Pancreas (tissue), 10 donors: ENCODE measurements at regions not wholly inside any gene's neighbourhood (a gene's known extent, or its start where the extent isn't known, plus 50 kb on each side); places are given as distances from the start of the nearest gene placed in this dataset.
"Not testable (repeated sequence)": the region's sequence is repeated elsewhere in the genome, so short reads cannot be mapped to it uniquely, and the experiment has no call there.

ENCODE experiments used
- ATAC-seq, 4 donors: fragments of 200-7000 bp; cut with Tn5 transposase; one replicate each; pipeline versions ENCODE4 v1.8.0 to v1.9.1; 2020; ENCODE audit warnings: mild to moderate bottlenecking in 4 of 4, moderate library complexity in 4 of 4
- DNase-seq, 6 donors: peaks; one replicate each; pipeline ENCODE4 v3.0.0-alpha.2; 2020
- FAIRE-seq: peaks from 2 replicates; lab custom pipeline; 2012; peaks lifted over from hg19 to GRCh38; lab: Jason Lieb, UNC
- H3K27ac ChIP-seq, 4 donors: fragments of 200-600 bp; sonication (generic); 1 replicate in 3 of 4; 2 replicates in 1 of 4; pipeline versions ENCODE4 v1.5.0 to v1.8.0; 2020
- H3K27me3 ChIP-seq, 4 donors: fragments of 200-600 bp; one replicate each; pipeline ENCODE4 v1.8.0; 2021
- H3K36me3 ChIP-seq, 3 donors: fragments of 200-600 bp; sonication (generic) in 1 of 3; one replicate each; pipeline versions ENCODE4 v1.5.0 to v1.8.0; 2020 to 2021
- H3K4me1 ChIP-seq, 3 donors: fragments of 200-600 bp; one replicate each; pipeline ENCODE4 v1.8.0; 2021
- H3K4me3 ChIP-seq, 4 donors: fragments of 200-600 bp; sonication (generic) in 2 of 4; one replicate each; pipeline versions ENCODE4 v1.5.0 to v1.8.0; 2020 to 2021
- H3K9me3 ChIP-seq, 4 donors: fragments of 200-600 bp; one replicate each; pipeline ENCODE4 v1.8.0; 2021
- WGBS, 2 donors: extraction: QIAGEN DNeasy Blood & Tissue Kit; methylation state at CpG; one replicate each; pipeline ENCODE4 v1.1.7; 2013; 5-methylcytosine and 5-hydroxymethylcytosine counted together
- intact Hi-C, 3 donors: fragments of 100-400 bp; cut with DNase I; formaldehyde crosslinking; loops; one replicate each; pipeline versions ENCODE4 v1.11.1 to v1.14.2; 2022
- TF ChIP-seq, protein P1 (sequence below), 4 donors: fragments of 200-600 bp; sonication (generic) in 3 of 4; IDR thresholded peaks; one replicate each; pipeline versions ENCODE4 v1.5.0 to v1.8.0; 2021; ENCODE audit warnings: antibody characterized with exemption in 4 of 4
- donor health status: healthy with polysubstance abuse.
- donor health status: DM: no; HTN: no; CAD: no; lungs with moderate emphysema.
- donor health status: DM: no; HTN: no; CAD: no.
- donor health status: control.
- donor health status: control.
- donor health status: Bipolar disorder and iron deficiency.
- donor health status: DM: yes; HTN: yes; CAD: no.
- donor health status: DM: no; HTN: no; CAD: no.
- donor health status: DM: no; HTN: no; CAD: no.
- donor health status: DM: yes; HTN: yes; CAD: no.

DNA sequence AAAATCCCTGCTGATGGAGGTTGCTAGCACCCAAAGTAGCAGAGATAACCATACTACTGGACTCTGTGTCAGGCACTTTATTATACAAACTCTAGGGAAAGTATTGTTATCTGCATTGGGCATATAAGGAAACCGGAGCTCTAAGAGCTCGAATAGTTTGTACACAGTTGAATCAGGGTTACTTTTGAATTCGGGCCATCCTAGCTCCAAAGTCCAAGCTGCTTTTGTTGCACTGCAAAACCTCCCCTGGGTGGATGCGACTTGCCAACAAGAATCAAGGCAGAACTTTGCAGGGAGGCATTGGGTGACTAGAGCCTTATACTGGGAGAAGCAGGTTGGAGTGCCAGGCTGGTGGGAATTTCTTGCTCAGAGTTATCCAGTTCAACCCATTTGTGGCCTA, 435.1 kb downstream of the SPATA31D1 start:
- WGBS, 2 donors: 53 to 64% methylated on average over 4 of the region's 4 CpGs
- intact Hi-C loops: no loop called here
- H3K27ac ChIP-seq: no peak overlapping the region

DNA sequence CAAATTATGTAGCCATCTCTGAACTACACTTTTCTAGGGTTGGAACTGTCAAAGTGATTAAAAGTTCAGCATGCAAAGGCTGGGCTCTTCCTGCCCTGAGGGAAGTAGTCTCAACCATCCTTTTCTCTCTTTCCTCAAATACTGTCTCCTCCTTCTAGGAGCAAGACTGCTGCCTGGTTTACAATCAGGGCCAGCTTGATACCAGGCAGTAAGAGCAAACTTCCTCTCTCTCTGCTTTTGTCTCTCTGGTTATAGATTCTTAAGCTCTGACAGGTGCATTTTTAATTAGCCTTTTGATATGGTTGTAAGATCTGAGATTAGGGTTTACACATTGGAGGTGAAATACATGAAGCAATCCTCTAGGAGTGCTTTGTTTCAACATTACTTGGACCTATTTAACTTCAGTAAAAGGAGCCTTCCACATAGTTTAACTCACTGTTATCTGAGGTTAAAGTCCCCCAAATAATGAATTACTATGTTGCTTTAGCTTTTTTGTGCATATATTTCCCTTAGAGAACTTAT, 436.1 kb downstream of the SPATA31D1 start:
- Histone ChIP-seq H3K4me3 (no peak overlapping the region), H3K36me3 (no peaks in the 10 kb centered on the region), H3K9me3 (no peaks in the 10 kb centered on the region), H3K27me3 (no peaks in the 10 kb centered on the region), H3K4me1 (no peaks in the 10 kb centered on the region), H3K27ac (no peak overlapping the region)
- ATAC-seq: no peak
- intact Hi-C loops: no loop called here
- FAIRE-seq: no peak
- TF ChIP-seq, protein P1, sequence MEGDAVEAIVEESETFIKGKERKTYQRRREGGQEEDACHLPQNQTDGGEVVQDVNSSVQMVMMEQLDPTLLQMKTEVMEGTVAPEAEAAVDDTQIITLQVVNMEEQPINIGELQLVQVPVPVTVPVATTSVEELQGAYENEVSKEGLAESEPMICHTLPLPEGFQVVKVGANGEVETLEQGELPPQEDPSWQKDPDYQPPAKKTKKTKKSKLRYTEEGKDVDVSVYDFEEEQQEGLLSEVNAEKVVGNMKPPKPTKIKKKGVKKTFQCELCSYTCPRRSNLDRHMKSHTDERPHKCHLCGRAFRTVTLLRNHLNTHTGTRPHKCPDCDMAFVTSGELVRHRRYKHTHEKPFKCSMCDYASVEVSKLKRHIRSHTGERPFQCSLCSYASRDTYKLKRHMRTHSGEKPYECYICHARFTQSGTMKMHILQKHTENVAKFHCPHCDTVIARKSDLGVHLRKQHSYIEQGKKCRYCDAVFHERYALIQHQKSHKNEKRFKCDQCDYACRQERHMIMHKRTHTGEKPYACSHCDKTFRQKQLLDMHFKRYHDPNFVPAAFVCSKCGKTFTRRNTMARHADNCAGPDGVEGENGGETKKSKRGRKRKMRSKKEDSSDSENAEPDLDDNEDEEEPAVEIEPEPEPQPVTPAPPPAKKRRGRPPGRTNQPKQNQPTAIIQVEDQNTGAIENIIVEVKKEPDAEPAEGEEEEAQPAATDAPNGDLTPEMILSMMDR (IDR thresholded peaks at IDR 0.05): no peak
- no peak for DNase-seq

More for the DNA sequence above, 435.1 kb downstream of the SPATA31D1 start:
- Histone ChIP-seq H3K4me3 (no peak overlapping the region), H3K36me3 (no peaks in the 10 kb centered on the region), H3K4me1 (no peaks in the 10 kb centered on the region), H3K9me3 (no peaks in the 10 kb centered on the region), H3K27me3 (no peaks in the 10 kb centered on the region)
- TF ChIP-seq, protein P1 (IDR thresholded peaks at IDR 0.05): no peak
- no peak for DNase-seq
- no peak for ATAC-seq
- no peak for FAIRE-seq

DNA sequence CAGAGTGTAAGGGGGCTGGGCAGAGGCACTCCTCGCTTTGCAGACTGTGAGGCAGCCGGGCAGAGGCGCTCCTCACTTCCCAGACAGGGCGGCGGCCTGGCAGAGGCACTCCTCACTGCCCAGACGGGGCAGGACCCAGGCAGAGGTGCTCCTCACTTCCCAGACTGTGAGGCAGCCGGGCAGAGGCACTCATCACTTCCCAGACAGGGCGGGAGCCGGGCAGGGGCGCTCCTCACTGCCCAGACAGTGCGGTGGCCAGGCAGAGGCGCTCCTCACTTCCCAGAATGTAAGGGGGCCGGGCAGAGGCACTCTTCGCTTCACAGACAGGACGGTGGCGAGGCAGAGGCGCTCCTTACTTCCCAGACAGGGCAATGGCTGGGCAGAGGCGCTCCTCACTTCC, 442.5 kb downstream of the SPATA31D1 start:
- Histone ChIP-seq H3K36me3 (no peaks in the 10 kb centered on the region), H3K27me3 (no peaks in the 10 kb centered on the region), H3K27ac (no peak overlapping the region), H3K4me1 (no peaks in the 10 kb centered on the region), H3K4me3 (no peak overlapping the region), H3K9me3 (no peaks in the 10 kb centered on the region)
- DNase-seq: peak in 2 of 6 donors; percentile 22 to 43
- WGBS, 2 donors: 81 to 87% methylated on average over 18 of the region's 18 CpGs
- TF ChIP-seq, protein P1 (IDR thresholded peaks at IDR 0.05): no peak
- ATAC-seq: no peak
- no peak for FAIRE-seq
- intact Hi-C loops: no loop called here

DNA sequence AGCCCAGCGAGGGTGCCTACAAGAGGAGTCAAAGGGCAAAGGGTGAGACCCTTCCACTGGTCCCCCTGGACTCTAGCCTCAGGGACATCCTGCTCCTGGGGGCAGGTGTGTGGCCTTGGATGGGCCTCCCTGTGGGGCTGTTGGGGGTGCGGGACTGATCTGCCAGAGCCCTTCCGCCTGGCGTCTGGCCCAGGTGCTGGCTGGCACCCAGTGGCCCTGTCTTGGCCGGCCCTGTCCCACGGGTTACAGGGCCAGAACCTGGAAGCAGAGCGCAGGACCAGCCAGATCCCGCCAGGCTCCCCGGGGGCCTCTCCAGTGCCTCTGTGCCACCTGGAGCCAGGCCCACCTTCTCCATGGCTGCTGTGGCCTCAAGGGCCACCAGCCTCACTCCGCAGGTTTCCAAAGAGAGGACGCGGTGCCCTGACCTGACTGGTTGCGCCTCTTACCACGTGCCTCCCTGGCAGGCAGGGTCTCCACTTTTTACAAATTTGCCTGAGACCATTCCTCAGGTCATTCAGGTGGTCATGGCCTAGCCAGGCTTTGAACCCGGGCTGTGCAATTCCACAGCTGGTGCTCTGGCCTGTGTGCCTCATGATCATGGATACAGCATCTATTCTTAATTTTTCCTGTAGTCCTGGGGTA, 444.8 kb downstream of the SPATA31D1 start:
- intact Hi-C loops, H3K27me3 ChIP-seq, ATAC-seq, FAIRE-seq, H3K27ac ChIP-seq, H3K4me3 ChIP-seq, H3K4me1 ChIP-seq, H3K9me3 ChIP-seq, H3K36me3 ChIP-seq: not testable (repeated sequence)
- whole genome bisulfite sequencing, 2 donors: 87 to 92% methylated on average over 14 to 15 of the region's 15 CpGs
- DNase-seq: peak in 2 of 6 donors; percentile 24 to 50

DNA sequence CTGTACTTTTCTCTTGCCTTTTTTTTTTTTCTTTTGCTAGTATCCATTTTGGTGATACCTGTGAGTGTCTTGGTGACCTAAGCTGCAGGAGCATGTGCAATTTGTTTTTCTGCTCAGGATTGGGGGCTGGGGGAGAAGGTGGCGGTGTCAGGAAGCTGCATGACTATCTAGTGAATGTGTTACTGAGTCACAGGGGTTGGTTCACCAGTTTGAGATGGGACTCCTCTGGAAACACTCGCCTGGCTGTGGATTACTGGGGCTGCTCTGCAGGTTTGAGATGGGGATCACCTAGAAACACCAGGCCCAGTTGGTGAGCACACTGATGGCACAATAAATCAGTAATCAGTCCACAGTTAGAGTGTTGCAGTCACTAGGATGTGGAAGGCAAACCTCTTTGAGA, 447.9 kb downstream of the SPATA31D1 start:
- Histone ChIP-seq H3K27me3 (no peaks in the 10 kb centered on the region), H3K4me3 (no peak overlapping the region), H3K27ac (no peak overlapping the region), H3K4me1 (no peaks in the 10 kb centered on the region), H3K36me3 (no peaks in the 10 kb centered on the region), H3K9me3 (no peaks in the 10 kb centered on the region)
- 78 to 83% methylated on average over 2 of the region's 2 CpGs for WGBS, 2 donors
- TF ChIP-seq, protein P1 (IDR thresholded peaks at IDR 0.05): no peak
- DNase-seq (no peak), ATAC-seq (no peak), FAIRE-seq (no peak)
- intact Hi-C loops: no loop called here

DNA sequence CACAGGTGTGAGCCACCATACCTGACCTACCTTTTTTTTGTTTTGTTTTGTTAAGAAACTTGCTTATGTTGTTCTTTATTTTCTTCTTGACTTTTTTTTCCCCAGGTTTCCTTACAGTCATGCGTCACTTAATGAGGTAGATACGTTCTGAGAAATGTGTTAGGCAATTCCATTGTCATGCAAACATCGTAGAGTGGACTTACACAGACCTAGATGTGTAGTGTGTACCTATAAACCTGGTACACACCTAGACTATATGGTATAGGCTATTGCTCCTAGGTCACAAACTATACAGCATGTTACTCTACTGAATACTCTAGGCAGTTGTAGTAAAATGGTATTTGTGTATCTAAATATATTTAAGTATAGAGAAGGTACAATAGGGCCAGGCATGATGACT, 448.6 kb downstream of the SPATA31D1 start:
- H3K4me1 ChIP-seq, H3K27ac ChIP-seq, ATAC-seq, H3K9me3 ChIP-seq, DNase-seq, H3K27me3 ChIP-seq, intact Hi-C loops, H3K36me3 ChIP-seq, H3K4me3 ChIP-seq, FAIRE-seq: not testable (repeated sequence)
- 76 to 84% methylated on average over 3 of the region's 3 CpGs for WGBS, 2 donors
